GM12875 (cell line): ENCODE measurements at regions not wholly inside any gene's neighbourhood (a gene's known extent, or its start where the extent isn't known, plus 50 kb on each side); places are given as distances from the start of the nearest gene placed in this dataset.

Experiments used
- H3K4me3 ChIP-seq: one replicate; pipeline ENCODE4 v1.5.1; 2011; ENCODE audit warnings: low read depth, low read length, control low read depth
- TF ChIP-seq, protein P1 (sequence below): IDR thresholded peaks from 2 replicates; pipeline ENCODE4 v1.5.1; 2011; ENCODE audit warnings: low read depth, mild to moderate bottlenecking, control low read depth, inconsistent platforms, low read length, moderate library complexity, borderline replicate concordance; ENCODE audit not compliant: insufficient read depth

GRCh38 chr1:232386721-232387510 is 243.0 kb downstream of the SIPA1L2 start:
- H3K4me3 ChIP-seq: no peak overlapping the region
- TF ChIP-seq, protein P1, sequence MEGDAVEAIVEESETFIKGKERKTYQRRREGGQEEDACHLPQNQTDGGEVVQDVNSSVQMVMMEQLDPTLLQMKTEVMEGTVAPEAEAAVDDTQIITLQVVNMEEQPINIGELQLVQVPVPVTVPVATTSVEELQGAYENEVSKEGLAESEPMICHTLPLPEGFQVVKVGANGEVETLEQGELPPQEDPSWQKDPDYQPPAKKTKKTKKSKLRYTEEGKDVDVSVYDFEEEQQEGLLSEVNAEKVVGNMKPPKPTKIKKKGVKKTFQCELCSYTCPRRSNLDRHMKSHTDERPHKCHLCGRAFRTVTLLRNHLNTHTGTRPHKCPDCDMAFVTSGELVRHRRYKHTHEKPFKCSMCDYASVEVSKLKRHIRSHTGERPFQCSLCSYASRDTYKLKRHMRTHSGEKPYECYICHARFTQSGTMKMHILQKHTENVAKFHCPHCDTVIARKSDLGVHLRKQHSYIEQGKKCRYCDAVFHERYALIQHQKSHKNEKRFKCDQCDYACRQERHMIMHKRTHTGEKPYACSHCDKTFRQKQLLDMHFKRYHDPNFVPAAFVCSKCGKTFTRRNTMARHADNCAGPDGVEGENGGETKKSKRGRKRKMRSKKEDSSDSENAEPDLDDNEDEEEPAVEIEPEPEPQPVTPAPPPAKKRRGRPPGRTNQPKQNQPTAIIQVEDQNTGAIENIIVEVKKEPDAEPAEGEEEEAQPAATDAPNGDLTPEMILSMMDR: no peak

GRCh38 chr1:232386294-232386693 is 243.6 kb downstream of the SIPA1L2 start:
- TF ChIP-seq, protein P1: no peak

DNA sequence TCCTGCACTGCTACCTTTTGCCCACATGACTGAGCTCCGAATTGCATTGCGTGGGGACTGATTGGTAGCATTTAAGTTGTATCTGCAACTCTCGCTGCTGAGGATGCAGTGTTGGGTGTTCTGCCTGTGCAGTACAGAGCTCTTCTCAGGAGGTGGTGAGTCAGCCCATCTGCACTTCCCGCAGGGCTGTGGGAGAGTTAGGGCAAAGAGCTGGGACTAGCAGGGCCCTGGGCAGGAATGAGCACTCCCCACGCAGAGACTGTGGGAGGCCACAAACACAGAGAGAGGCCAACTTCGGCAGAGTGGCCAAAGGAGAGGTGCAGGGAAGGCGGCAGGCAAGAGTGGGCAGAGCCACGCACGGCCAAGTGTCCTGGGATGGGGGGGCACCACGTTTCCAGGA is 244.7 kb downstream of the SIPA1L2 start:
- TF ChIP-seq, protein P1: no peak

More at GRCh38 chr1:232386294-232386693, 243.6 kb downstream of the SIPA1L2 start:
- H3K4me3 ChIP-seq: no peak overlapping the region

GRCh38 chr1:232384171-232384883 is 245.6 kb downstream of the SIPA1L2 start:
- TF ChIP-seq, protein P1: no peak
- H3K4me3 ChIP-seq: no peak overlapping the region

More for the DNA sequence above, 244.7 kb downstream of the SIPA1L2 start:
- H3K4me3 ChIP-seq: no peak overlapping the region

DNA sequence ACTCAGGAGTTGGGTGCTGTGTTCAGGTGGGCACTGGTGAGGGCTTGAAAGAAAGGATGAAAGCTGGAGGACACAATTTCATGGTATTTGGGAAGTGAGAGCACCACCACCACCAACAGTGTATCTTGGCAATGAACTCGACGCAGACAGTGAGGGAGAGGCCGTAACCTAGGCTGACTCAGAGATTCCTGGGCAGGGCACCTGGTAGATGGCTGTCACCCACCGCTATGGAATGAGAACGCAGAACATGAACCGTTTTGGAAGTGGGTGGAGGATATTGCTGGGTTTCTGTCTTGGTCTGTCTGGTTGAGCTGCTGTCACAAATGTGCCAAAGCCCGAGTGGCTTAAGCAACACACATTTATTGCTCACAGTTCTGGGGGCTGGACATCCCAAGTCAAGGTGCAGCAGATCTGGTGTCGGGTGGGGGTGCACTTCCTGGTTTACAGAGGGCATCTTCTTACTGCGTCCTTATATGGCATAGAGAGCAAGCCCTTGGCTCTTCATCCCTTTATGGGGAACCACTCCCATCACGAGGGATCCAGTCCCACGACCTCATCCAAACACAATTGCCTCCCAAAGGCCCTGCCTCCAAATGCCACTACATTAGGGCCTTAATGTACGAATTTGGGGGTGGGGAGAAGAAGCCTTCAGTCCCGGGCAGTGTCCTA is 246.3 kb downstream of the SIPA1L2 start:
- H3K4me3 ChIP-seq: no peak overlapping the region
- TF ChIP-seq, protein P1: no peak

GRCh38 chr1:232382671-232383070 is 247.3 kb downstream of the SIPA1L2 start:
- H3K4me3 ChIP-seq: no peak overlapping the region
- TF ChIP-seq, protein P1: no peak
